GM23338 (cell line): ENCODE measurements at regions not wholly inside any gene's neighbourhood (a gene's known extent, or its start where the extent isn't known, plus 50 kb on each side); places are given as distances from the start of the nearest gene placed in this dataset.

Source experiments
- ATAC-seq: fragments of 200-7000 bp; cut with Tn5 transposase; 3 replicates; pipeline ENCODE4 v1.9.1; 2020
- DNase-seq: peaks from one replicate; pipeline ENCODE4 v3.0.0-alpha.2; 2015; ENCODE audit warnings: low spot score
- H2AFZ ChIP-seq: fragments of 200-600 bp; sonication (generic); 2 replicates; pipeline ENCODE4 v1.8.0; 2016; ENCODE audit warnings: antibody characterized with exemption, mild to moderate bottlenecking, moderate library complexity
- H3F3A ChIP-seq: fragments of 200-600 bp; sonication (generic); replicated peaks from 2 replicates; pipeline ENCODE4 v1.8.0; 2017; ENCODE audit warnings: antibody characterized with exemption, mixed run types, low read depth
- H3K27ac ChIP-seq: fragments of 200-600 bp; sonication (generic); 2 replicates; pipeline ENCODE4 v1.6.1; 2016; ENCODE audit warnings: low read depth
- H3K27me3 ChIP-seq: fragments of 200-600 bp; sonication (generic); 2 replicates; pipeline ENCODE4 v1.8.0; 2016; ENCODE audit warnings: mild to moderate bottlenecking, mixed run types, moderate library complexity; ENCODE audit not compliant: insufficient read depth
- H3K36me3 ChIP-seq: fragments of 200-600 bp; sonication (generic); 2 replicates; pipeline ENCODE4 v1.8.0; 2016; ENCODE audit warnings: mild to moderate bottlenecking; ENCODE audit not compliant: insufficient read depth
- H3K4me1 ChIP-seq: fragments of 200-600 bp; sonication (generic); 2 replicates; pipeline ENCODE4 v1.8.0; 2016; ENCODE audit warnings: mild to moderate bottlenecking, moderate library complexity; ENCODE audit not compliant: insufficient read depth
- H3K4me2 ChIP-seq: fragments of 200-600 bp; sonication (generic); 2 replicates; pipeline ENCODE4 v1.7.1; 2017; ENCODE audit warnings: mixed run types
- H3K4me3 ChIP-seq: fragments of 200-600 bp; sonication (generic); 2 replicates; pipeline ENCODE4 v1.6.1; 2016; ENCODE audit warnings: mixed run types
- H3K79me2 ChIP-seq: fragments of 200-600 bp; sonication (generic); replicated peaks from 2 replicates; pipeline ENCODE4 v1.8.0; 2017; ENCODE audit warnings: mild to moderate bottlenecking; ENCODE audit not compliant: insufficient read depth
- H3K9me2 ChIP-seq: fragments of 200-600 bp; sonication (generic); 2 replicates; pipeline ENCODE4 v1.8.0; 2017; ENCODE audit not compliant: insufficient read depth
- H4K20me1 ChIP-seq: fragments of 200-600 bp; sonication (generic); replicated peaks from 2 replicates; pipeline ENCODE4 v1.8.0; 2017; ENCODE audit warnings: mild to moderate bottlenecking; ENCODE audit not compliant: insufficient read depth
- H3K27ac Mint-ChIP-seq: 2 replicates; pipeline ENCODE4 v1.8.0; 2020; ENCODE audit warnings: inconsistent platforms, mild to moderate bottlenecking, moderate library complexity, mixed read lengths
- H3K27me3 Mint-ChIP-seq: 3 replicates; pipeline ENCODE4 v1.8.0; 2022; ENCODE audit warnings: low read depth, mild to moderate bottlenecking, moderate library complexity, mixed read lengths, inconsistent platforms; ENCODE audit not compliant: insufficient read depth, poor library complexity
- H3K36me3 Mint-ChIP-seq: 3 replicates; pipeline ENCODE4 v1.8.0; 2021; ENCODE audit warnings: low read depth, mild to moderate bottlenecking, inconsistent platforms, moderate library complexity, mixed read lengths
- H3K4me1 Mint-ChIP-seq: 3 replicates; pipeline ENCODE4 v1.8.0; 2020; ENCODE audit warnings: mild to moderate bottlenecking, inconsistent platforms, mixed read lengths
- H3K4me3 Mint-ChIP-seq: 3 replicates; pipeline ENCODE4 v1.8.0; 2021; ENCODE audit warnings: moderate library complexity, mild to moderate bottlenecking, inconsistent platforms, mixed read lengths
- H3K9me3 Mint-ChIP-seq: 3 replicates; pipeline ENCODE4 v1.8.0; 2020; ENCODE audit warnings: moderate library complexity, mild to moderate bottlenecking, inconsistent platforms, mixed read lengths
- EZH2phosphoT487 ChIP-seq: fragments of 200-600 bp; sonication (generic); IDR thresholded peaks from one replicate; pipeline ENCODE4 v1.8.1; 2018; ENCODE audit warnings: antibody characterized with exemption; ENCODE audit not compliant: unreplicated experiment
- REST ChIP-seq: IDR thresholded peaks from one replicate; pipeline ENCODE4 v1.6.1; 2018; ENCODE audit warnings: antibody characterized with exemption; ENCODE audit not compliant: unreplicated experiment
- ZNF462 ChIP-seq: fragments of 250-450 bp; sonication (Bioruptor Pico); IDR thresholded peaks from 2 replicates; pipeline ENCODE4 v1.5.0; 2020; ENCODE audit warnings: mild to moderate bottlenecking, moderate library complexity

GRCh38 chr18:27848336-27848735 is 328.6 kb downstream of the CDH2 start:
- no peaks in the 10 kb centered on the region for H3K27me3 Mint-ChIP-seq
- ATAC-seq = no peak
- H3K4me1 ChIP-seq = no peaks in the 10 kb centered on the region

GRCh38 chr18:27847412-27847811 is 329.5 kb downstream of the CDH2 start:
- ATAC-seq = no peak
- Mint-ChIP-seq H3K9me3 (no peaks in the 10 kb centered on the region), H3K4me3 (no peak overlapping the region), H3K27me3 (no peaks in the 10 kb centered on the region), H3K27ac (no peak overlapping the region), H3K4me1 (no peaks in the 10 kb centered on the region), H3K36me3 (no peaks in the 10 kb centered on the region)
- Histone ChIP-seq H3K36me3 (no peaks in the 10 kb centered on the region), H3K4me2 (no peak overlapping the region), H3K4me3 (no peak overlapping the region), H2AFZ (no peak overlapping the region), H3K9me2 (peaks cover 11% of the 10 kb centered on the region; the same call in 1 of the 2 replicates), H4K20me1 (no peaks in the 10 kb centered on the region), H3F3A (no peaks in the 10 kb centered on the region), H3K27me3 (no peaks in the 10 kb centered on the region), H3K79me2 (no peaks in the 10 kb centered on the region), H3K4me1 (no peaks in the 10 kb centered on the region), H3K27ac (no peak overlapping the region)
- no peak for DNase-seq
- no peak for TF ChIP-seq REST
- TF ChIP-seq ZNF462 = no peak
- no peak for TF ChIP-seq EZH2phosphoT487

More at GRCh38 chr18:27848336-27848735, 328.6 kb downstream of the CDH2 start:
- Mint-ChIP-seq H3K4me1 (no peaks in the 10 kb centered on the region), H3K4me3 (no peak overlapping the region), H3K36me3 (no peaks in the 10 kb centered on the region), H3K27ac (no peak overlapping the region), H3K9me3 (no peaks in the 10 kb centered on the region; the same call in 2 of the 3 replicates)
- Histone ChIP-seq H3K36me3 (no peaks in the 10 kb centered on the region), H4K20me1 (no peaks in the 10 kb centered on the region), H2AFZ (no peak overlapping the region), H3K4me3 (no peak overlapping the region), H3K4me2 (no peak overlapping the region), H3K9me2 (peaks cover 11% of the 10 kb centered on the region; the same call in 1 of the 2 replicates), H3F3A (no peaks in the 10 kb centered on the region), H3K27ac (no peak overlapping the region), H3K79me2 (no peaks in the 10 kb centered on the region), H3K27me3 (no peaks in the 10 kb centered on the region)
- TF ChIP-seq EZH2phosphoT487 (no peak), REST (no peak)
- DNase-seq = no peak
